NB4 (cell line): ENCODE measurements at regions not wholly inside any gene's neighbourhood (a gene's known extent, or its start where the extent isn't known, plus 50 kb on each side); places are given as distances from the start of the nearest gene placed in this dataset.

Experiments
- DNase-seq: peaks from one replicate; pipeline ENCODE4 v3.0.0; 2010; ENCODE audit warnings: low read depth
- H3K4me3 ChIP-seq: one replicate; pipeline ENCODE4 v1.5.1; 2011; ENCODE audit warnings: mild to moderate bottlenecking, low read depth, low read length, moderate library complexity
- MAX ChIP-seq: IDR thresholded peaks from 2 replicates; pipeline ENCODE4 v1.6.1; 2011; ENCODE audit warnings: low read depth, low read length
- MYC ChIP-seq: IDR thresholded peaks from 2 replicates; pipeline ENCODE4 v1.6.1; 2011; ENCODE audit warnings: low read depth, low read length
- POLR2A ChIP-seq: IDR thresholded peaks from 2 replicates; pipeline ENCODE4 v1.6.1; 2011; ENCODE audit warnings: mild to moderate bottlenecking; ENCODE audit not compliant: insufficient read length; ENCODE audit errors: extremely low read depth
- TF ChIP-seq, protein P1 (sequence below): IDR thresholded peaks from one replicate; pipeline ENCODE4 v1.5.1; 2012; ENCODE audit warnings: low read depth, low read length

GRCh38 chr1:80212948-80213347 is 1206.4 kb upstream of the ADGRL4 start:
- TF ChIP-seq POLR2A, result no peak
- TF ChIP-seq, protein P1, sequence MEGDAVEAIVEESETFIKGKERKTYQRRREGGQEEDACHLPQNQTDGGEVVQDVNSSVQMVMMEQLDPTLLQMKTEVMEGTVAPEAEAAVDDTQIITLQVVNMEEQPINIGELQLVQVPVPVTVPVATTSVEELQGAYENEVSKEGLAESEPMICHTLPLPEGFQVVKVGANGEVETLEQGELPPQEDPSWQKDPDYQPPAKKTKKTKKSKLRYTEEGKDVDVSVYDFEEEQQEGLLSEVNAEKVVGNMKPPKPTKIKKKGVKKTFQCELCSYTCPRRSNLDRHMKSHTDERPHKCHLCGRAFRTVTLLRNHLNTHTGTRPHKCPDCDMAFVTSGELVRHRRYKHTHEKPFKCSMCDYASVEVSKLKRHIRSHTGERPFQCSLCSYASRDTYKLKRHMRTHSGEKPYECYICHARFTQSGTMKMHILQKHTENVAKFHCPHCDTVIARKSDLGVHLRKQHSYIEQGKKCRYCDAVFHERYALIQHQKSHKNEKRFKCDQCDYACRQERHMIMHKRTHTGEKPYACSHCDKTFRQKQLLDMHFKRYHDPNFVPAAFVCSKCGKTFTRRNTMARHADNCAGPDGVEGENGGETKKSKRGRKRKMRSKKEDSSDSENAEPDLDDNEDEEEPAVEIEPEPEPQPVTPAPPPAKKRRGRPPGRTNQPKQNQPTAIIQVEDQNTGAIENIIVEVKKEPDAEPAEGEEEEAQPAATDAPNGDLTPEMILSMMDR, result no peak
- no peak for TF ChIP-seq MAX
- TF ChIP-seq MYC, result no peak
- no peak for DNase-seq

GRCh38 chr1:80211691-80212380 is 1205.3 kb upstream of the ADGRL4 start:
- TF ChIP-seq POLR2A, result no peak
- no peak for TF ChIP-seq MYC
- no peak for TF ChIP-seq MAX
- TF ChIP-seq, protein P1, result no peak
- no peak for DNase-seq
- no peak overlapping the region for H3K4me3 ChIP-seq

More at GRCh38 chr1:80212948-80213347, 1206.4 kb upstream of the ADGRL4 start:
- H3K4me3 ChIP-seq, result no peak overlapping the region

DNA sequence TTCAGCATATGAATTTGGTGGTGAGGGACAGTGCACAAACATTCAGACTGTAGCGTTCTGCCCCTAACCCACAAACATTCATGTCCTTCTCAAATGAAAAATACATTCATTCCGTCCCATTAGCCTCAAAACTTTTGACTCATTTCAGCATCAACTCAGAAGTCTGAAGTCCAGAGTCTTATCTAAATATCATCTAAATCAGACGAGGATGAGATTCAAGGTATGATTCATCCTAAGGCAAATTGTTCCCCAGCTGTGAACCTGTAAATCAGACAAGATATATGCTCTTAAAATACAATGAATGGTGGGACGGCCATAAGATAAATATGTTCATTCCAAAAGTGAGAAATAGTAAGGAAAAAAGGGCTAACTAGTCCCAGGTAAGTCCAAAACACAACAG is 1195.6 kb upstream of the ADGRL4 start:
- H3K4me3 ChIP-seq, result no peak overlapping the region
- TF ChIP-seq POLR2A (no peak), MAX (no peak), MYC (no peak)
- TF ChIP-seq, protein P1, result no peak
- no peak for DNase-seq

- TF ChIP-seq, protein P1, result no peak
- no peak overlapping the region for H3K4me3 ChIP-seq
- no peak for DNase-seq
Measured at GRCh38 chr1:80194221-80194620, 1187.7 kb upstream of the ADGRL4 start.

GRCh38 chr1:80181418-80181817 is 1174.9 kb upstream of the ADGRL4 start:
- H3K4me3 ChIP-seq, result no peak overlapping the region
- DNase-seq, result no peak
- TF ChIP-seq MAX (no peak), POLR2A (no peak), MYC (no peak)
- TF ChIP-seq, protein P1, result no peak

- TF ChIP-seq MAX, result no peak
- TF ChIP-seq POLR2A, result no peak
- TF ChIP-seq, protein P1, result no peak
- TF ChIP-seq MYC, result no peak
- no peak overlapping the region for H3K4me3 ChIP-seq
- no peak for DNase-seq
Measured at GRCh38 chr1:80171631-80172030, 1165.1 kb upstream of the ADGRL4 start.
